ENCODE measurements at regions not wholly inside any gene's neighbourhood (a gene's known extent, or its start where the extent isn't known, plus 50 kb on each side); places are given as distances from the start of the nearest gene placed in this dataset.

- Histone ChIP-seq H3K27me3 (ENCODE audit: insufficient read depth, low read depth) (peaks cover 55% of the 10 kb centered on the region), H3K79me2 (ENCODE audit: low read depth) (no peaks in the 10 kb centered on the region), H3K4me1 (replicated peaks; ENCODE audit: insufficient read depth) (no peaks in the 10 kb centered on the region), H3K9me3 (ENCODE audit: insufficient read depth, low read depth) (no peaks in the 10 kb centered on the region), H3K4me2 (no peak overlapping the region), H3K9me2 (ENCODE audit: insufficient read depth) (no peaks in the 10 kb centered on the region), H3K4me3 (no peak overlapping the region), H3F3A (ENCODE audit: insufficient read depth, low read depth) (no peaks in the 10 kb centered on the region), H4K20me1 (ENCODE audit: insufficient read depth) (no peaks in the 10 kb centered on the region), H3K36me3 (ENCODE audit: low read depth) (no peaks in the 10 kb centered on the region), H2AFZ (no peak overlapping the region), H3K27ac (no peak overlapping the region)
- intact Hi-C loops (cut with micrococcal nuclease; ENCODE audit: unreplicated experiment): no loop called here
- POLR2A ChIA-PET (ENCODE audit: unreplicated experiment): no interaction called here
- CTCF ChIA-PET: no interaction called here
- BruUV-seq (replicated peaks): no TSS peak
- TF ChIP-seq, protein P1, sequence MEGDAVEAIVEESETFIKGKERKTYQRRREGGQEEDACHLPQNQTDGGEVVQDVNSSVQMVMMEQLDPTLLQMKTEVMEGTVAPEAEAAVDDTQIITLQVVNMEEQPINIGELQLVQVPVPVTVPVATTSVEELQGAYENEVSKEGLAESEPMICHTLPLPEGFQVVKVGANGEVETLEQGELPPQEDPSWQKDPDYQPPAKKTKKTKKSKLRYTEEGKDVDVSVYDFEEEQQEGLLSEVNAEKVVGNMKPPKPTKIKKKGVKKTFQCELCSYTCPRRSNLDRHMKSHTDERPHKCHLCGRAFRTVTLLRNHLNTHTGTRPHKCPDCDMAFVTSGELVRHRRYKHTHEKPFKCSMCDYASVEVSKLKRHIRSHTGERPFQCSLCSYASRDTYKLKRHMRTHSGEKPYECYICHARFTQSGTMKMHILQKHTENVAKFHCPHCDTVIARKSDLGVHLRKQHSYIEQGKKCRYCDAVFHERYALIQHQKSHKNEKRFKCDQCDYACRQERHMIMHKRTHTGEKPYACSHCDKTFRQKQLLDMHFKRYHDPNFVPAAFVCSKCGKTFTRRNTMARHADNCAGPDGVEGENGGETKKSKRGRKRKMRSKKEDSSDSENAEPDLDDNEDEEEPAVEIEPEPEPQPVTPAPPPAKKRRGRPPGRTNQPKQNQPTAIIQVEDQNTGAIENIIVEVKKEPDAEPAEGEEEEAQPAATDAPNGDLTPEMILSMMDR (conservative IDR thresholded peaks at IDR 0.05): no peak
- no peak for TF ChIP-seq EZH2 (IDR thresholded peaks at IDR 0.05; ENCODE audit: low read depth)
- no peak for DNase-seq
These were observed 72.2 kb upstream of the BCL11B start for GRCh38 chr14:99344051-99344758.

DNA sequence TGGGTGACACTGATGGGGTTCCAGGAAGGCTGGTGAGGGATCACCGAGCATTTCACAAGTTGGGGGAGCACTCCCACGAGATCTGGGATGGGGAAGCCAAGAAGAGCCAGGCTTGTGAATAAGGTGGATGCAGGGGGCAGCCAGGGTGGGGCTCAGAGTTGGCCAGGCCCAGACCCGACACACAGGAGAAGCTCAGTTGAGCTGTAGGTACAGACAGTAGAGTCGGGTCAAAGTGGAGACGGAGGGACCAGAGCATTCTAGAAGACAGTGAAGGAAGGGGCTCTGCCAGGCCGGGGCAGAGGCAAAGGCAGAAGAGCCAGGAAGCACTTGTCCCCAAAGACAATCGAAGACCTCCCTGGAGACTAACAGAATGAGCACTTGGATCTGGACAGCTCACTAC is 70.9 kb upstream of the BCL11B start:
- TF ChIP-seq EZH2 (IDR thresholded peaks at IDR 0.05; ENCODE audit: low read depth): no peak
- TF ChIP-seq, protein P1 (conservative IDR thresholded peaks at IDR 0.05): no peak
- no TSS peak for BruUV-seq (replicated peaks)
- no peaks in the 10 kb centered on the region for H3K36me3 ChIP-seq (ENCODE audit: low read depth)
- no peak overlapping the region for H2AFZ ChIP-seq
- no peaks in the 10 kb centered on the region for H3K4me1 ChIP-seq (replicated peaks; ENCODE audit: insufficient read depth)
- H3K4me3 ChIP-seq: no peak overlapping the region
- ChIA-PET CTCF (no interaction called here), POLR2A (ENCODE audit: unreplicated experiment) (no interaction called here)
- intact Hi-C loops (cut with micrococcal nuclease; ENCODE audit: unreplicated experiment): no loop called here
- H3K79me2 ChIP-seq (ENCODE audit: low read depth): no peaks in the 10 kb centered on the region
- peaks cover 65% of the 10 kb centered on the region for H3K27me3 ChIP-seq (ENCODE audit: insufficient read depth, low read depth)
- no peaks in the 10 kb centered on the region for H4K20me1 ChIP-seq (ENCODE audit: insufficient read depth)
- H3K4me2 ChIP-seq: no peak overlapping the region
- no peaks in the 10 kb centered on the region for H3K9me3 ChIP-seq (ENCODE audit: insufficient read depth, low read depth)
- H3K27ac ChIP-seq: no peak overlapping the region
- H3F3A ChIP-seq (ENCODE audit: insufficient read depth, low read depth): no peaks in the 10 kb centered on the region
- H3K9me2 ChIP-seq (ENCODE audit: insufficient read depth): no peaks in the 10 kb centered on the region
- no peak for DNase-seq

- TF ChIP-seq, protein P1 (conservative IDR thresholded peaks at IDR 0.05): no peak
- TF ChIP-seq EZH2 (IDR thresholded peaks at IDR 0.05; ENCODE audit: low read depth): no peak
- Histone ChIP-seq H3K4me2 (no peak overlapping the region), H3K27ac (no peak overlapping the region), H3K36me3 (ENCODE audit: low read depth) (no peaks in the 10 kb centered on the region), H3K4me1 (replicated peaks; ENCODE audit: insufficient read depth) (no peaks in the 10 kb centered on the region), H3F3A (ENCODE audit: insufficient read depth, low read depth) (no peaks in the 10 kb centered on the region), H3K27me3 (ENCODE audit: insufficient read depth, low read depth) (peaks cover 71% of the 10 kb centered on the region), H4K20me1 (ENCODE audit: insufficient read depth) (no peaks in the 10 kb centered on the region), H3K4me3 (no peak overlapping the region), H2AFZ (no peak overlapping the region), H3K79me2 (ENCODE audit: low read depth) (no peaks in the 10 kb centered on the region), H3K9me3 (ENCODE audit: insufficient read depth, low read depth) (no peaks in the 10 kb centered on the region), H3K9me2 (ENCODE audit: insufficient read depth) (no peaks in the 10 kb centered on the region)
- DNase-seq: no peak
- CTCF ChIA-PET: no interaction called here
- POLR2A ChIA-PET (ENCODE audit: unreplicated experiment): no interaction called here
- no TSS peak for BruUV-seq (replicated peaks)
- intact Hi-C loops (cut with micrococcal nuclease; ENCODE audit: unreplicated experiment): no loop called here
These were observed 70.2 kb upstream of the BCL11B start for GRCh38 chr14:99342204-99342603.

Data from PC-9 (cell line).